Transverse colon (tissue), 4 donors: ENCODE measurements at regions not wholly inside any gene's neighbourhood (a gene's known extent, or its start where the extent isn't known, plus 50 kb on each side); places are given as distances from the start of the nearest gene placed in this dataset.
A peak's percentile ranks its signal among the peaks of the same experiment; 100 is the strongest.

Source experiments
- DNase-seq: peaks from one replicate; pipeline ENCODE4 v3.0.0-alpha.2; 2019
- H3K27ac ChIP-seq, 4 donors: fragments of 200-600 bp; sonication (generic); 2 replicates each; pipeline ENCODE4 v1.5.1; 2016 to 2018; ENCODE audit warnings: inconsistent platforms in 4 of 4
- H3K27me3 ChIP-seq: fragments of 200-600 bp; sonication (generic); 2 replicates; pipeline ENCODE4 v1.5.1; 2017; ENCODE audit warnings: inconsistent platforms
- H3K36me3 ChIP-seq, 4 donors: fragments of 200-600 bp; sonication (generic); 2 replicates each; pipeline ENCODE4 v1.5.1; 2017 to 2019; ENCODE audit warnings: inconsistent platforms in 4 of 4
- H3K4me1 ChIP-seq, 4 donors: fragments of 200-600 bp; sonication (generic); 2 replicates each; pipeline ENCODE4 v1.5.1; 2017 to 2020; ENCODE audit warnings: inconsistent platforms in 4 of 4
- H3K4me3 ChIP-seq, 4 donors: fragments of 200-600 bp; sonication (generic); 1 replicate in 1 of 4; 2 replicates in 3 of 4; pipeline versions ENCODE4 v1.5.1 to v1.6.1; 2017 to 2019; ENCODE audit warnings: inconsistent platforms in 4 of 4
- H3K9me3 ChIP-seq, 2 donors: fragments of 200-600 bp; sonication (generic); 2 replicates each; pipeline ENCODE4 v1.5.1; 2017 to 2019; ENCODE audit warnings: inconsistent platforms in 2 of 2
- EP300 ChIP-seq: sonication (generic); formaldehyde crosslinking; IDR thresholded peaks from one replicate; pipeline ENCODE4 v1.6.1; 2017; ENCODE audit warnings: antibody characterized with exemption, low read depth
- POLR2A ChIP-seq: fragments of 450-650 bp; IDR thresholded peaks from one replicate; pipeline ENCODE4 v1.6.1; 2016; ENCODE audit warnings: antibody characterized with exemption, mild to moderate bottlenecking, moderate library complexity
- POLR2AphosphoS5 ChIP-seq, 3 donors: sonication (generic); formaldehyde crosslinking; IDR thresholded peaks; one replicate each; pipeline ENCODE4 v1.6.1; 2016; ENCODE audit warnings: antibody characterized with exemption in 3 of 3
- WGBS, 2 donors: methylation state at CpG; one replicate each; pipeline ENCODE4 v1.1.5; 2018; ENCODE audit warnings: low coverage in 1 of 2; 5-methylcytosine and 5-hydroxymethylcytosine counted together
- in situ Hi-C, 4 donors: fragments of 200-750 bp; cut with MboI; loops; one replicate each; pipeline versions ENCODE4 v1.15.0 to v1.15.1; 2017; ENCODE audit warnings: low sequenced_read_pairs in 3 of 4, low pct_ligation_motif_present in 1 of 4, low pct_unique_long_range_greater_than_20kb in 1 of 4
- intact Hi-C: fragments of 100-400 bp; cut with DNase I; formaldehyde crosslinking; loops from one replicate; pipeline ENCODE4 v1.15.1; 2023; ENCODE audit warnings: low total_unique reads
- TF ChIP-seq, protein P1 (sequence below), 5 experiments: fragments of 200-600 bp in 3 of 5; fragments of 450-650 bp in 2 of 5; sonication (generic) in 3 of 5; IDR thresholded peaks; 1 replicate in 2 of 5; 2 replicates in 3 of 5; pipeline ENCODE4 v1.5.1; 2016 to 2017; ENCODE audit warnings: antibody characterized with exemption in 5 of 5, inconsistent platforms in 3 of 5, mild to moderate bottlenecking in 2 of 5, moderate library complexity in 1 of 5

DNA sequence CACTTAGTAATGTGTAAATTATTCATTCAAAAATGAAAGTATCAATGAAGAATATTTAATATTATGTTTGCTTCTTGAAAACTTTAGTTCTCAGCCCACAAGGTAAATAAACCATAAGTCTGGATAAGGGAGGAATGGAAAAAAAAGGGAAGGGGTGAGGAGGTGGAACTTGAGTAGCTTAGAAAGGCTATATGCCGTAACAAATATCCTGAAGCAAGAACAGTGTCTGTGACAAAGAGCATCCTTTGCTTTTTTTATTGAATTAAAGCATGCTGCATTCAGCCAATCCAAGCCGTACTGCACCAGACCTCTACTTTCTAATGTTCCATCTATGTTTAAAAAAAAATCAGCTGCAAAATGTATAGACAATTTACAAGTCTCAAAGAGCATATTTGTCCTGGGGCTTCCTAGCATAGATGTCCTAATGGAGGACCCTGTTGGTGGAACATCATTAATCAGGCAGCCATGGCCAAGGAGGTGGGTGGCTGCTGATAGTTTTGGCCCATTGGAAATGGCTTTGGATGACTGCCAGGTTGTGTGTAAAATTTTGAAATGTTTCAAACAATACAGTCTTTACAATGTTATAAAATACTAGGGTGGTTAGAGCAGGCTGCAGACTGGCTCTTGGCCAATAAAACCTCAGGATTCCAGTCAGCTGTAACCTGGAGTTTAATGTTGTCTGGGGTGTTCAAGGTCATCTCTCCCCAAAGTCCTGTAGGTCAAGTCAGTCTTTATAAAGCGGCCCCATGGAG is 895.8 kb upstream of the SOX9 start:
- no peak overlapping the region for H3K27ac ChIP-seq
- intact Hi-C loops = no loop called here
- TF ChIP-seq POLR2A (no peak), POLR2AphosphoS5 (IDR thresholded peaks at IDR 0.05) (no peak), EP300 (no peak)
- TF ChIP-seq, protein P1, sequence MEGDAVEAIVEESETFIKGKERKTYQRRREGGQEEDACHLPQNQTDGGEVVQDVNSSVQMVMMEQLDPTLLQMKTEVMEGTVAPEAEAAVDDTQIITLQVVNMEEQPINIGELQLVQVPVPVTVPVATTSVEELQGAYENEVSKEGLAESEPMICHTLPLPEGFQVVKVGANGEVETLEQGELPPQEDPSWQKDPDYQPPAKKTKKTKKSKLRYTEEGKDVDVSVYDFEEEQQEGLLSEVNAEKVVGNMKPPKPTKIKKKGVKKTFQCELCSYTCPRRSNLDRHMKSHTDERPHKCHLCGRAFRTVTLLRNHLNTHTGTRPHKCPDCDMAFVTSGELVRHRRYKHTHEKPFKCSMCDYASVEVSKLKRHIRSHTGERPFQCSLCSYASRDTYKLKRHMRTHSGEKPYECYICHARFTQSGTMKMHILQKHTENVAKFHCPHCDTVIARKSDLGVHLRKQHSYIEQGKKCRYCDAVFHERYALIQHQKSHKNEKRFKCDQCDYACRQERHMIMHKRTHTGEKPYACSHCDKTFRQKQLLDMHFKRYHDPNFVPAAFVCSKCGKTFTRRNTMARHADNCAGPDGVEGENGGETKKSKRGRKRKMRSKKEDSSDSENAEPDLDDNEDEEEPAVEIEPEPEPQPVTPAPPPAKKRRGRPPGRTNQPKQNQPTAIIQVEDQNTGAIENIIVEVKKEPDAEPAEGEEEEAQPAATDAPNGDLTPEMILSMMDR (IDR thresholded peaks at IDR 0.05) = no peak
- H3K4me1 ChIP-seq = no peaks in the 10 kb centered on the region
- peak; percentile 16 for DNase-seq
- no peaks in the 10 kb centered on the region for H3K27me3 ChIP-seq
- H3K36me3 ChIP-seq = no peaks in the 10 kb centered on the region
- no peaks in the 10 kb centered on the region for H3K9me3 ChIP-seq
- in situ Hi-C loops = no loop called here
- H3K4me3 ChIP-seq = no peak overlapping the region
- WGBS, 2 donors = 37 to 51% methylated on average over 3 of the region's 3 CpGs

DNA sequence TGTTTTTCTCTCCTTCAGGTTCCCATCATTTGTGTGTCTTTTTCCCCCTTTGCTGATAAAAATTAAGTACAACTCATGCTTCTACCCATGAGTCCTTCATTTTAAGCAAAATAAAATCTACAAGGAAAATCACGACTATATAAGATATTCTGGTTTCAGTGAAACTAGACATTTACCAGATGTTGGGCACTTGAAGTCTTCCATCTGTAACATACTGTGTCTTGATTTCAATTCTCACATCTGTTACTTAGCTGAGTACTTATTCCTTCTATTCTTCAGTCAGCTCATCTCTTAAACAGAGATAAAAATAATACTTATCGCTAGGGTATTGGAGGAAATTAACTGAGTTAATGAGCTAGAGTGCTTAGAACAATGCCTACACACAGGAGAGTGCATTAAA is 893.0 kb upstream of the SOX9 start:
- Histone ChIP-seq H3K4me3 (no peak overlapping the region), H3K9me3 (no peaks in the 10 kb centered on the region), H3K36me3 (no peaks in the 10 kb centered on the region), H3K27ac (no peak overlapping the region), H3K4me1 (no peaks in the 10 kb centered on the region), H3K27me3 (no peaks in the 10 kb centered on the region)
- TF ChIP-seq EP300 (no peak), POLR2AphosphoS5 (IDR thresholded peaks at IDR 0.05) (no peak), POLR2A (no peak)
- TF ChIP-seq, protein P1 (IDR thresholded peaks at IDR 0.05) = no peak
- intact Hi-C loops (no loop called here), in situ Hi-C loops (no loop called here)
- 74 to 77% methylated on average over 2 of the region's 2 CpGs for WGBS, 2 donors
- no peak for DNase-seq

DNA sequence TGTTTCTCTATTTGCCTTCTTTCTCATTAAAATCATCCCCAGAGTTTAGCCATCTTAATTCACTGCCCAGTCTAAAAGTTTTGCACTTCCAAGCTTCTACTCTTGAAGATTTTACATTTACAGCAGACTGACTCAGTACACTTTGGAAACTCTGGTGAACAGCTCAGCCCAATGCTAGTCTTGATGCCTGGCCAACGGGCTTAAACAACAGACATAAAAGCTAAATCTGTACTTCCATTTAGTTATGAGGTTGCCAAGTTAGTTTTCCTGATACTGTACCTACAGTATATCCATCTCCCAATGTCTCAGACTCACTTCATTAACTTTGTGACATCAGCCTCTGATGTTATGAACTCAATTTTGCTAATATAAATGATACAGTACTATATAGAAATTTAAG is 891.8 kb upstream of the SOX9 start:
- no peak overlapping the region for H3K27ac ChIP-seq
- H3K27me3 ChIP-seq = no peaks in the 10 kb centered on the region
- TF ChIP-seq, protein P1 (IDR thresholded peaks at IDR 0.05) = no peak
- no peak overlapping the region for H3K4me3 ChIP-seq
- H3K9me3 ChIP-seq = no peaks in the 10 kb centered on the region
- no peak for DNase-seq
- no peaks in the 10 kb centered on the region for H3K4me1 ChIP-seq
- WGBS, 2 donors = 0 to 18% methylated on average over 1 of the region's 1 CpG
- intact Hi-C loops (no loop called here), in situ Hi-C loops (no loop called here)
- no peaks in the 10 kb centered on the region for H3K36me3 ChIP-seq

DNA sequence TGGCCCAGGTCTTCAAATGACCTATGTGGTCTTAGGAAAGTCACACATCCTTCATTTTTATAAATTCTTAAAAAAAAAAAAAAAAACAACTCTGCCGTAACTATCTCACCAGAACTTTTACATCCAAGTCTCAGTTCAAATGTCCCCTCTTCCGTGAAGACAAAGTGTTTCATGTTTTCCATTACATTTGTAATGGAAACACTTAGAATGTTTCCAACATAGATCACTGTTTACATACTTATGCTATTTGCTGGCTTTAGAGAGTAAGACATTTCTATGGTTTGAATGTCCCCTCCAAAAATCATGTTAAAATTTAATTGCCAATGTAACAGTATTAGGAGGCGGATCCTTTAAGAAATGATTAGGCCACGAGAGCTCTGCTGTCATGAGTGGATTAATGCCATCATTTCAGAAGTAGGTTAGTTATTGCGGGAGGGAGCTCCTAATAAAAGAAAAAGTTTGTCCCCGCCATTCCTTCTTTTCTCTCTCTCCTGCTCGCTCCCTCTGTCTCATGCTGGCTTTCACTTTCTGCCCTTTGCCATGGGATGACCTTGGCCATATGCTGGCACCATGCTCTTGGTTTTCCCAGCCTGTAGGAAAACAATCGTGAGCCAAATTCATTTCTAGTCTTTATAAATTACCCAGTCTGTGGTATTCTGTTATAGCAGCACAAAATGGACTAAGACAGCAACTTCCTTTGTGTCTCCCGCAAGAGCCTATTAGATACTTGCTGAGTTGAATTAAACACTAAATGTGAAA is 887.8 kb upstream of the SOX9 start:
- Histone ChIP-seq H3K9me3 (no peaks in the 10 kb centered on the region), H3K36me3 (no peaks in the 10 kb centered on the region), H3K4me3 (no peak overlapping the region), H3K27me3 (no peaks in the 10 kb centered on the region), H3K27ac (no peak overlapping the region), H3K4me1 (no peaks in the 10 kb centered on the region)
- in situ Hi-C loops (no loop called here), intact Hi-C loops (no loop called here)
- TF ChIP-seq, protein P1 (IDR thresholded peaks at IDR 0.05) = no peak
- TF ChIP-seq POLR2AphosphoS5 (IDR thresholded peaks at IDR 0.05) (no peak), POLR2A (no peak), EP300 (no peak)
- DNase-seq = no peak
- 78 to 83% methylated on average over 9 of the region's 9 CpGs for WGBS, 2 donors
